Gastroesophageal sphincter (tissue), 4 donors: ENCODE measurements at regions not wholly inside any gene's neighbourhood (a gene's known extent, or its start where the extent isn't known, plus 50 kb on each side); places are given as distances from the start of the nearest gene placed in this dataset.

Experiments
- ATAC-seq: fragments of 150-250 bp; one replicate; pipeline ENCODE4 v1.9.1; 2016; ENCODE audit warnings: mild to moderate bottlenecking, moderate library complexity
- H3K27ac ChIP-seq, 4 donors: fragments of 200-600 bp; sonication (generic) in 3 of 4; 1 replicate in 3 of 4; 2 replicates in 1 of 4; pipeline ENCODE4 v1.5.1; 2016 to 2019
- H3K27me3 ChIP-seq: fragments of 200-600 bp; sonication (generic); one replicate; pipeline ENCODE4 v1.5.1; 2019
- H3K36me3 ChIP-seq, 2 donors: fragments of 200-600 bp; sonication (generic); one replicate each; pipeline ENCODE4 v1.5.1; 2019; ENCODE audit warnings: control low read depth in 1 of 2
- H3K4me1 ChIP-seq, 3 donors: fragments of 200-600 bp; sonication (generic); 1 replicate in 2 of 3; 2 replicates in 1 of 3; pipeline ENCODE4 v1.5.1; 2016 to 2019; ENCODE audit warnings: control low read depth in 2 of 3
- H3K4me3 ChIP-seq, 2 donors: fragments of 200-600 bp; sonication (generic); one replicate each; pipeline ENCODE4 v1.5.1; 2019; ENCODE audit warnings: mild to moderate bottlenecking in 1 of 2, moderate library complexity in 1 of 2
- H3K9me3 ChIP-seq, 3 donors: fragments of 200-600 bp; sonication (generic); one replicate each; pipeline ENCODE4 v1.5.1; 2017 to 2019; ENCODE audit warnings: control low read depth in 2 of 3
- CTCF ChIP-seq, 4 experiments: fragments of 200-600 bp in 2 of 4; fragments of 450-650 bp in 2 of 4; sonication (generic) in 1 of 4; IDR thresholded peaks; one replicate each; pipeline ENCODE4 v1.5.1; 2017 to 2019; ENCODE audit warnings: antibody characterized with exemption in 4 of 4, mild to moderate bottlenecking in 2 of 4, moderate library complexity in 2 of 4
- EP300 ChIP-seq: sonication (generic); formaldehyde crosslinking; IDR thresholded peaks from one replicate; pipeline ENCODE4 v1.6.1; 2017; ENCODE audit warnings: antibody characterized with exemption, mild to moderate bottlenecking
- POLR2A ChIP-seq, 2 donors: fragments of 450-650 bp; IDR thresholded peaks; one replicate each; pipeline ENCODE4 v1.6.1; 2017; ENCODE audit warnings: antibody characterized with exemption in 2 of 2, mild to moderate bottlenecking in 2 of 2, moderate library complexity in 1 of 2
- POLR2AphosphoS5 ChIP-seq: sonication (generic); formaldehyde crosslinking; IDR thresholded peaks from one replicate; pipeline ENCODE4 v1.6.1; 2017; ENCODE audit warnings: antibody characterized with exemption
- WGBS, 2 donors: methylation state at CpG; one replicate each; pipeline ENCODE4 v1.1.5; 2018; ENCODE audit warnings: low coverage in 1 of 2; 5-methylcytosine and 5-hydroxymethylcytosine counted together

- Histone ChIP-seq H3K4me1 (peaks cover 7 to 49% (median 18%) of the 10 kb centered on the region in 3 donors), H3K27me3 (no peaks in the 10 kb centered on the region), H3K4me3 (no peak overlapping the region), H3K9me3 (no peaks in the 10 kb centered on the region), H3K36me3 (no peaks in the 10 kb centered on the region), H3K27ac (peak overlapping the region in 2 of 4 donors; percentile 25 to 33)
- ATAC-seq, result no peak
- WGBS, 2 donors, result 91 to 93% methylated on average over 3 of the region's 3 CpGs
- TF ChIP-seq POLR2AphosphoS5, result no peak
- TF ChIP-seq EP300, result no peak
- TF ChIP-seq CTCF (IDR thresholded peaks at IDR 0.05), result no peak
- no peak for TF ChIP-seq POLR2A (IDR thresholded peaks at IDR 0.05)
Measured at GRCh38 chr15:39468828-39469227, 112.1 kb upstream of the THBS1 start.

GRCh38 chr15:39471785-39472574, 108.9 kb upstream of the THBS1 start:
- H3K4me1 ChIP-seq, result peaks cover 12 to 34% (median 14%) of the 10 kb centered on the region in 3 donors
- no peaks in the 10 kb centered on the region for H3K27me3 ChIP-seq
- no peaks in the 10 kb centered on the region for H3K36me3 ChIP-seq
- WGBS, 2 donors, result 70 to 71% methylated on average over 2 of the region's 2 CpGs
- peak overlapping the region; percentile 79 to 94 (median 90) for H3K27ac ChIP-seq
- no peak for TF ChIP-seq EP300
- TF ChIP-seq CTCF (IDR thresholded peaks at IDR 0.05), result no peak
- TF ChIP-seq POLR2A (IDR thresholded peaks at IDR 0.05), result no peak
- no peak for TF ChIP-seq POLR2AphosphoS5
- no peak for ATAC-seq
- H3K4me3 ChIP-seq, result no peak overlapping the region
- H3K9me3 ChIP-seq, result no peaks in the 10 kb centered on the region

- Histone ChIP-seq H3K27me3 (no peaks in the 10 kb centered on the region), H3K9me3 (no peaks in the 10 kb centered on the region), H3K4me1 (peaks cover 12 to 26% (median 12%) of the 10 kb centered on the region in 3 donors), H3K4me3 (no peak overlapping the region), H3K27ac (peak overlapping the region; percentile 79 to 98 (median 90)), H3K36me3 (no peaks in the 10 kb centered on the region)
- TF ChIP-seq POLR2A (IDR thresholded peaks at IDR 0.05), result no peak
- TF ChIP-seq POLR2AphosphoS5, result peak; percentile 100
- TF ChIP-seq EP300, result peak; percentile 82
- no peak for TF ChIP-seq CTCF (IDR thresholded peaks at IDR 0.05)
- WGBS, 2 donors, result 22 to 29% methylated on average over 7 to 10 of the region's 12 CpGs
- peak; percentile 96 for ATAC-seq
Measured at GRCh38 chr15:39472621-39473297, 108.1 kb upstream of the THBS1 start.

GRCh38 chr15:39473298-39473947, 107.5 kb upstream of the THBS1 start:
- TF ChIP-seq EP300, result no peak
- no peak for TF ChIP-seq CTCF (IDR thresholded peaks at IDR 0.05)
- no peak for TF ChIP-seq POLR2A (IDR thresholded peaks at IDR 0.05)
- TF ChIP-seq POLR2AphosphoS5, result no peak
- H3K4me3 ChIP-seq, result no peak overlapping the region
- H3K27me3 ChIP-seq, result no peaks in the 10 kb centered on the region
- 29 to 34% methylated on average over 4 to 5 of the region's 5 CpGs for WGBS, 2 donors
- H3K27ac ChIP-seq, result peak overlapping the region; percentile 79 to 98 (median 90)
- ATAC-seq, result peak; percentile 13
- H3K36me3 ChIP-seq, result no peaks in the 10 kb centered on the region
- peaks cover 12 to 26% (median 12%) of the 10 kb centered on the region in 3 donors for H3K4me1 ChIP-seq
- no peaks in the 10 kb centered on the region for H3K9me3 ChIP-seq
